Stimulated activated CD8-positive, alpha-beta memory T cell treated with anti-CD3 and anti-CD28 coated beads, Interleukin-4, amount 100 ng/mL, for 4 hours (primary cell): ENCODE measurements at regions not wholly inside any gene's neighbourhood (a gene's known extent, or its start where the extent isn't known, plus 50 kb on each side); places are given as distances from the start of the nearest gene placed in this dataset.
"Not testable (repeated sequence)": the region's sequence is repeated elsewhere in the genome, so short reads cannot be mapped to it uniquely, and the experiment has no call there.

Experiments used
- DNase-seq, 2 donors: peaks; one replicate each; pipeline ENCODE4 v3.0.0-alpha.2; 2020; ENCODE audit warnings: low read depth in 2 of 2, low spot score in 1 of 2

- no peak for DNase-seq
Measured at GRCh38 chr16:51984395-51984794, 562.5 kb downstream of the TOX3 start.

GRCh38 chr16:51982715-51983680, 563.9 kb downstream of the TOX3 start:
- no peak for DNase-seq

DNA sequence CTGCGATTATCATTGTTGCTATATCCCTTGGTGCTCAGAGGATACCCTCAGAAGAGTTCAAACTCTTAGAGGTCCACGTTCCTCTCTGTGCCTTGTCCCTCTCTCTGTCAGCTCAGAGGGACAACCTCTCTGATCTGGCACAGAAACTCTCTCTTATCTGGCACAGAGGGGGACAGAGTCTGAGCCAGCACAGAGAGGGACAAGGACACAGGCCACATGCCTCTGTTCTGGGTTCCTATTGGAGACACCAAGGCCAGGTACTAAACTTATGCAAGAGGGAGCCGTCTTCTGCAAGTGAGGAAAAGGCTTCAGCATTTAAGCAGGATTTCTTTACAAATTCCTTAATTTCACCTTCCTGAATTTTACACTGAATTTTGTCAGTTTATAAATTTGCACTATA, 565.2 kb downstream of the TOX3 start:
- no peak for DNase-seq

- not testable (repeated sequence) for DNase-seq
Measured at GRCh38 chr16:51977506-51977905, 569.4 kb downstream of the TOX3 start.

- no peak for DNase-seq
Measured at GRCh38 chr16:51971184-51971583, 575.8 kb downstream of the TOX3 start.

- no peak for DNase-seq
Measured at GRCh38 chr16:51968749-51969148, 578.2 kb downstream of the TOX3 start.

DNA sequence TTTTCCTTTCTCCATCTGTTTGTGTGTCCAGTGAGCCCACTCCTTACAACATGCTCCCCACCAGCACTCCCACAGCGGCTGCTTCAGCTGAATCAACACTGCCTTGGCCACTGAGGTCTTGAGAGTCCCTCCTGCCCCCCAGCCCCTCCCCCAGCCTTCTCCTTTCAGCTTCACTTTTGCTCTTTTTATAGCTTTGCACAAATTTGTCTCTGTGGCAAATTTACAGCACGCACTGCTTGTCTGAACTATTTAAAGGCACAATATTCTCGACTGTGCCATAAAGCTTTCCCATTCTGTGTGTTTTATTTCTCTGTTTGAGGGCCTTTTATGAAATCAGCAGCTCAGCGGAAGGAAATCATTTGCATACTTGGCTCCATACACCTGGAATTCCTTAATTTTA, 579.3 kb downstream of the TOX3 start:
- no peak for DNase-seq

DNA sequence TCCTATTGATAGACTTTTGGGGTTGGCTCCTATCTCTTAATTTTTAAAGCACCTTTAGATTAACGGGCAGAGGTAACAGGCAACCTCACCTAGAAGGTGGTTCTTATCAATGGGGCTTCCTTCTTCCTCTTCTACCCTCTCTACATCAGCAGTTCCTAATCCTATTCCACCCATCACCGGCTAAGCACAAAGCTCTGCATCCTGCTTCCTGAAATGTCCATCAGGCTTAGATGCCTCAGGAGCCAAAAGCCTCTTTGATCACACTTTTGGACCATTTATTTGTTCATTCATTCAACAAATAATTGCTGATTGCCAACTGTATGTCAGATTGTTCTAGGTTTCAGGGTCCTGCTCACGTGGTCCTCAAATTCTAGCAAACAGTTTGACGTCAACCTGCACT, 586.0 kb downstream of the TOX3 start:
- DNase-seq, result no peak

GRCh38 chr16:51953286-51953985, 593.5 kb downstream of the TOX3 start:
- DNase-seq, result no peak

- DNase-seq, result no peak
Measured at GRCh38 chr16:51952500-51952899, 594.4 kb downstream of the TOX3 start.

GRCh38 chr16:51951668-51952298, 595.2 kb downstream of the TOX3 start:
- no peak for DNase-seq

DNA sequence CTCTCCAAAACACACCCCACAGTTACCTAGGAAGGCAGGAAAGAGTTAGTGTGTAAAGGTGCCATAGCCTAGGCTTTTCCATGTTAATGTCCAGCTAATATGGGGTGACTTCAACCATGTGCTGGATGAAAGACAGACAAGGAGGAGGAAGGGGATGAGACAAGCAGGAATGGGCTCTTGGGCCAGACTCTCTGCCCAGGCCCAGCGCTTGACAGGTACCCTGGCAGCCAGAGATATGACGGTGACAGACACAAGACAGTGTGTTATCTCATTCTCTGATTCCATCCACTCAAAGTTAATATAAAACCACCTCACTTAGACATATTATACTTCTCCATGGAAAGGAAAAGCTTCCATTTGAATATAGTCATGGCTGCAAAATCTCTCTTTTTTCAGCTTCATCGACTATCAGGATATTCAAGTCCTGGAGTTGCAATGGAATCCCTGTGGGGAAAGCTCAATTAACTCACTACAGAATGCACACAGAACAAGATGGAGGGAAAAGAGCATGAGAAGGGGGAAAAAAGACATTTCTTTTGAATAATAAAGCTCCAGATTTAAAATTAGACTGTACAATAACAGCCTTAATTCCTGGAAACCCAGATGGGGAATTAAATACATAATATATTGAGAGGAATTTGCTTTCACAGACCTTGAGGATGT, 596.7 kb downstream of the TOX3 start:
- no peak for DNase-seq

DNA sequence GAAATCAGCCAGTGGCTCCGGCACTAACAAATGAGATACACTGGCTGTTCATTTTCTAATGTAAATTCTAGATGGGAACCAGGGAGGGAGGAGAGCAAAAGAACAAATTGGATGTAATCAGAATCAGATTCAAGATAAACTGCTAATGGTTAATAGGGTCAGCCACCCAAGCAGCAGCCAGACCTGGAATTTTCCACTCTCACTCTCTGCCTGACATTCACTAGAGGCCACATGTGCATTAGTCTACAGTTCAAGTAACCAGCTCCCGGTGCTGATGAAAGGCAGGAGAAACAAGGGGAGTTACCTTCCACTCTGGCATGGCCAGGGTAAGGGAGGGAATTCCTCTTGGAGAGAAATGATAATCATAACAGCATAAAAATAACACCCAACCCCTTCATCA, 597.7 kb downstream of the TOX3 start:
- no peak for DNase-seq

DNA sequence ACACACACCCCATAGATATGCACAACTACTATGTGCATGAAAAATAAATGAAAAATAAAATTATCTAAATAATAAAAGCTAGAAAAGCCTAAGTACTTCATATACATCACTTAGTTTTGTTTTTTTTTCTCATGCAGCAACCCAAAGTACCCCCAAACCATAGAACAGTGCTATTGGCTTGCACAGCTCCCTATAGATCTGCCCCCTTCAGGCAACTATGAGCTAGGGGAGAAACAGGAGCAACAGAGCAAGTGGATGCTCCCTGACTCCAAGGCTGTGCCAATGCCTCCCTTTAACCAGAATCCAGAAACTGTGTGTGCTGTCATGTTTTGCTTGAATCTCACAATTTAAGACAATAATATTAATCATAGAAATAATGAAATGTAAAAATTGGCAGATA, 605.5 kb downstream of the TOX3 start:
- DNase-seq, result no peak

- no peak for DNase-seq
Measured at GRCh38 chr16:51940183-51940582, 606.8 kb downstream of the TOX3 start.

DNA sequence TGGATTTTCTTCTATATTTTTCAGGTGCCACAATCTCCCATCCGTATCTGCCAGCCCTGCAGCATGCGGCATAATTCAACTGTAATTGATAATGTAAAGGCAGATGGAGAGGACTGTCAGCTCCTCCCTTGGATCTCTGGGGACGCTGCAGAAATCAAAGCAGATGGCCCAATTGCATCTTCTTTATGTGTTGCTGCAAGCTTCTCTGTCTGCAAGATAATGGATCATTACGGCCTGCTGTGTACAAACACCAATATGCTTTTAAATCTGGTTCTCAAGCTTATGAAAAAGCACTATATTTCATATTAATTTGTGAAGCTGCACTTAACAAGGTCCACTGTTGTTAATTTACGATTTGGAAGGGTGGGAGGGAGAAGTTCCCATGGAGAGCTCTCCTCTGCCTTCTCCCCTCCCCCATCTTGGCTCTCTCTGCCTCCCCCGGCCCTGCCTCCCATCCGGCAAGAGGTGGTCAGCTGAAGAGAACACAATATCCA, 607.5 kb downstream of the TOX3 start:
- no peak for DNase-seq

DNA sequence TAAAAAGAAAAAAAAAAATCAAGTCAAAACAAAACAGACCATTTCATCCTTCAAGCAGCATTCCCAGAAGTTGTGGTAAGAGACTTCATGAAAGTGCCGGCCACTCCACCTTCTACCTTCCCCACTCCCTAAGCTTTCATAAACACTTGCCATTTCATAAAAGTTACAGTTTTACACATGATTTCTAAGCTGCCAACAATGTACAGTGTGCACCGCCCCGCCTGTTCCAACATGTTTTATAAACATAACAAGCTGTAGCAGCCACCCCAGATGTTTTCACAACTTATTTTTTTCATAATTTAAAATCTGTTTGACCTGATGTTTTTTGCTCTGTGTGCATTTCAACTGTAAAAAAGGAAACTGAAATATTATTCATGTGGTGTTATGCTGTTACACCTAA, 608.1 kb downstream of the TOX3 start:
- no peak for DNase-seq

DNA sequence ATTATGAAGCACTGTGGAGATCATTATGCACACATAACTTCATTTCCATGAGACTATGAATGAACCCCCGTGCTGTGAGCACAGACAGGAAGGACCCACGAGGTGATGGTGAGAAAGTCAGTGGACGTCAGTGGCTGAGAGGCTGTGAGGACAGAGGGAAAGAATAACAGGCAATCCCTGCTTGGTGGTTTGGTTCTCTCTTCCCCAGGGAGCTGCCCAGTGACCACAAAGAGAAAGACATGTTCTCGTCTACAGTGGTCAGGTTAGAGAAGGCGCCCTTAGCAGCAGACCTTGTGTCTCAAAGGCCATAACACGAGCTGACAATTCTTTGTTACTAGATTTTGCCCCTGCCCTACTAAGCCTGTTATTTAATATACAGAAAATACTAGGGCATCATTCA, 609.2 kb downstream of the TOX3 start:
- DNase-seq, result no peak

GRCh38 chr16:51936846-51937245, 610.1 kb downstream of the TOX3 start:
- DNase-seq, result no peak

- no peak for DNase-seq
Measured at GRCh38 chr16:51932317-51932716, 614.6 kb downstream of the TOX3 start.

- DNase-seq, result no peak
Measured at GRCh38 chr16:51931653-51932052, 615.3 kb downstream of the TOX3 start.
